ENCODE measurements at regions not wholly inside any gene's neighbourhood (a gene's known extent, or its start where the extent isn't known, plus 50 kb on each side); places are given as distances from the start of the nearest gene placed in this dataset.

DNA sequence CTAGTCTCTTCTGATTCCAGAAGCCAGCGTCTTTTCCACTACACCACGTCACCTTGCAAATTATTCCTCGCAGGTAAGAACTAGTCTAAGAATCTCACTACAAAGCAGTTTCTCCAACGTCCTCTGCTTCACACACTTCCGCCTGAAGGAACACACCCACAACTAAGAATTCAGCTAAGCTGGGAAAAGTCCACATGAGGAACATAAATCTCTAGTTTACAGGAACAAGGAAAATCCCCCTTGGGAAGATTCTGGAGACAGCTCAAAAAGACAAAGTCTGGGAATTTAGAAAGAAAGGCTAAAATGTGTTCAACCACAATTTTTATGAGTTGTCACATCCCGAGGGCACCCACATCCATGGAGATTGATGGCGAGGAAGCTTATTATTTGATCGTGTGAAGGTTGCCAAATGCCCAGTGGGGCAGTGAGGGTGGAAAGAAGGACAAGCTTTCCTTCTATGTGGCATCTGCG is 780.2 kb upstream of the TBX3 start:
- TF ChIP-seq POLR2A (IDR thresholded peaks at IDR 0.05; ENCODE audit: borderline replicate concordance, extremely low read depth, insufficient read depth, insufficient read length) (no peak), CEBPB (IDR thresholded peaks at IDR 0.05; ENCODE audit: low read depth) (no peak)
- TF ChIP-seq, protein P1, sequence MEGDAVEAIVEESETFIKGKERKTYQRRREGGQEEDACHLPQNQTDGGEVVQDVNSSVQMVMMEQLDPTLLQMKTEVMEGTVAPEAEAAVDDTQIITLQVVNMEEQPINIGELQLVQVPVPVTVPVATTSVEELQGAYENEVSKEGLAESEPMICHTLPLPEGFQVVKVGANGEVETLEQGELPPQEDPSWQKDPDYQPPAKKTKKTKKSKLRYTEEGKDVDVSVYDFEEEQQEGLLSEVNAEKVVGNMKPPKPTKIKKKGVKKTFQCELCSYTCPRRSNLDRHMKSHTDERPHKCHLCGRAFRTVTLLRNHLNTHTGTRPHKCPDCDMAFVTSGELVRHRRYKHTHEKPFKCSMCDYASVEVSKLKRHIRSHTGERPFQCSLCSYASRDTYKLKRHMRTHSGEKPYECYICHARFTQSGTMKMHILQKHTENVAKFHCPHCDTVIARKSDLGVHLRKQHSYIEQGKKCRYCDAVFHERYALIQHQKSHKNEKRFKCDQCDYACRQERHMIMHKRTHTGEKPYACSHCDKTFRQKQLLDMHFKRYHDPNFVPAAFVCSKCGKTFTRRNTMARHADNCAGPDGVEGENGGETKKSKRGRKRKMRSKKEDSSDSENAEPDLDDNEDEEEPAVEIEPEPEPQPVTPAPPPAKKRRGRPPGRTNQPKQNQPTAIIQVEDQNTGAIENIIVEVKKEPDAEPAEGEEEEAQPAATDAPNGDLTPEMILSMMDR (IDR thresholded peaks at IDR 0.05 in 2 of 3, conservative IDR thresholded peaks at IDR 0.05 in 1 of 3; ENCODE audit: borderline replicate concordance in 1 of 3, insufficient read depth in 1 of 3, low read depth in 2 of 3, low read length in 2 of 3), result no peak

Measured in HCT116 (cell line).